ENCODE measurements at regions not wholly inside any gene's neighbourhood (a gene's known extent, or its start where the extent isn't known, plus 50 kb on each side); places are given as distances from the start of the nearest gene placed in this dataset.

DNA sequence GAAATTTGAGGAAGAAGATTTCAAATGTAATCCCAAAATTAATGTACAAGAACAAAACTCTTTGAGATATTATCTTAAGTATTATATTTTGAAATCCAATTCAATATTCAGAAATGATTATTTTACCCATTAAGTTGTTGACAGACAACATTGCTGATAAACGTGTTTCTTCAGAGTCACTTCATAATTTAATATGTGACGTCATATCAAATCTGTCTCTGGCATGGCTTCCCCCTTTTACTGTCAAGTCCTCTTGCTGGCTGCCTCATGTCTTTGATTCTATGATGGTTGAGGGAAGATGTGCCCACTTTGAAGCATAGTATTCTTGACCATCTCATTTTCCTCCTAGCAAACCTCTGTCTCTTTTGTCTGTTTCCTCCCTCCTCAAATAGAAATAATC, 1257.1 kb upstream of the GOT2 start:
- no peak for TF ChIP-seq CTCF (IDR thresholded peaks at IDR 0.05; ENCODE audit: insufficient read depth, low read length, poor library complexity, severe bottlenecking)
- Histone ChIP-seq H3K36me3 (ENCODE audit: control insufficient read depth, insufficient read depth, low read length) (no peaks in the 10 kb centered on the region), H3K27me3 (replicated peaks; ENCODE audit: control insufficient read depth, insufficient read depth, low read length) (no peaks in the 10 kb centered on the region), H3K4me3 (replicated peaks; ENCODE audit: low read depth, low read length) (no peak overlapping the region)
- no peak for DNase-seq (ENCODE audit: extremely low read depth, insufficient read length)

GRCh38 chr16:59988591-59988990, 1254.5 kb upstream of the GOT2 start:
- TF ChIP-seq CTCF (IDR thresholded peaks at IDR 0.05; ENCODE audit: insufficient read depth, low read length, poor library complexity, severe bottlenecking) = no peak
- Histone ChIP-seq H3K36me3 (ENCODE audit: control insufficient read depth, insufficient read depth, low read length) (no peaks in the 10 kb centered on the region), H3K27me3 (replicated peaks; ENCODE audit: control insufficient read depth, insufficient read depth, low read length) (no peaks in the 10 kb centered on the region), H3K4me3 (replicated peaks; ENCODE audit: low read depth, low read length) (no peak overlapping the region)
- DNase-seq (ENCODE audit: extremely low read depth, insufficient read length) = no peak

- no peak for TF ChIP-seq CTCF (IDR thresholded peaks at IDR 0.05; ENCODE audit: insufficient read depth, low read length, poor library complexity, severe bottlenecking)
- Histone ChIP-seq H3K4me3 (replicated peaks; ENCODE audit: low read depth, low read length) (no peak overlapping the region), H3K36me3 (ENCODE audit: control insufficient read depth, insufficient read depth, low read length) (no peaks in the 10 kb centered on the region), H3K27me3 (replicated peaks; ENCODE audit: control insufficient read depth, insufficient read depth, low read length) (no peaks in the 10 kb centered on the region)
- DNase-seq (ENCODE audit: extremely low read depth, insufficient read length) = no peak
Observed at GRCh38 chr16:59975953-59976352, 1241.8 kb upstream of the GOT2 start.

GRCh38 chr16:59973966-59974365, 1239.8 kb upstream of the GOT2 start:
- no peak for TF ChIP-seq CTCF (IDR thresholded peaks at IDR 0.05; ENCODE audit: insufficient read depth, low read length, poor library complexity, severe bottlenecking)
- Histone ChIP-seq H3K36me3 (ENCODE audit: control insufficient read depth, insufficient read depth, low read length) (no peaks in the 10 kb centered on the region), H3K27me3 (replicated peaks; ENCODE audit: control insufficient read depth, insufficient read depth, low read length) (no peaks in the 10 kb centered on the region), H3K4me3 (replicated peaks; ENCODE audit: low read depth, low read length) (no peak overlapping the region)
- DNase-seq (ENCODE audit: extremely low read depth, insufficient read length) = no peak

GRCh38 chr16:59971264-59971663, 1237.1 kb upstream of the GOT2 start:
- no peaks in the 10 kb centered on the region for H3K36me3 ChIP-seq (ENCODE audit: control insufficient read depth, insufficient read depth, low read length)
- DNase-seq (ENCODE audit: extremely low read depth, insufficient read length) = no peak
- no peaks in the 10 kb centered on the region for H3K27me3 ChIP-seq (replicated peaks; ENCODE audit: control insufficient read depth, insufficient read depth, low read length)
- H3K4me3 ChIP-seq (replicated peaks; ENCODE audit: low read depth, low read length) = no peak overlapping the region
- no peak for TF ChIP-seq CTCF (IDR thresholded peaks at IDR 0.05; ENCODE audit: insufficient read depth, low read length, poor library complexity, severe bottlenecking)

GRCh38 chr16:59964232-59964924, 1230.3 kb upstream of the GOT2 start:
- Histone ChIP-seq H3K36me3 (ENCODE audit: control insufficient read depth, insufficient read depth, low read length) (no peaks in the 10 kb centered on the region), H3K27me3 (replicated peaks; ENCODE audit: control insufficient read depth, insufficient read depth, low read length) (no peaks in the 10 kb centered on the region), H3K4me3 (replicated peaks; ENCODE audit: low read depth, low read length) (no peak overlapping the region)
- TF ChIP-seq CTCF (IDR thresholded peaks at IDR 0.05; ENCODE audit: insufficient read depth, low read length, poor library complexity, severe bottlenecking) = no peak
- no peak for DNase-seq (ENCODE audit: extremely low read depth, insufficient read length)

Data from GM06990 (cell line).